ENCODE measurements at regions not wholly inside any gene's neighbourhood (a gene's known extent, or its start where the extent isn't known, plus 50 kb on each side); places are given as distances from the start of the nearest gene placed in this dataset.

- no peak for TF ChIP-seq GATA2 (IDR thresholded peaks at IDR 0.05; ENCODE audit: insufficient read depth, insufficient read length, low read depth, low read length)
- no peak for TF ChIP-seq POLR2AphosphoS5 (IDR thresholded peaks at IDR 0.05; ENCODE audit: insufficient read depth, low read depth, low read length)
- TF ChIP-seq, protein P1, sequence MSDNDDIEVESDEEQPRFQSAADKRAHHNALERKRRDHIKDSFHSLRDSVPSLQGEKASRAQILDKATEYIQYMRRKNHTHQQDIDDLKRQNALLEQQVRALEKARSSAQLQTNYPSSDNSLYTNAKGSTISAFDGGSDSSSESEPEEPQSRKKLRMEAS (IDR thresholded peaks at IDR 0.05; ENCODE audit: insufficient read depth, insufficient read length) = no peak
Observed at GRCh38 chr6:166017032-166017635, 150.5 kb downstream of the TBXT start.

All from endothelial cell of umbilical vein (primary cell).